ENCODE measurements at regions not wholly inside any gene's neighbourhood (a gene's known extent, or its start where the extent isn't known, plus 50 kb on each side); places are given as distances from the start of the nearest gene placed in this dataset.

GRCh38 chr4:89404530-89404929, 96.9 kb upstream of the GPRIN3 start:
- TF ChIP-seq FOXM1 (IDR thresholded peaks at IDR 0.05; ENCODE audit: borderline replicate concordance, low read depth): no peak
- no peak for TF ChIP-seq TEAD4 (IDR thresholded peaks at IDR 0.05)
- TF ChIP-seq YY1 (IDR thresholded peaks at IDR 0.05; ENCODE audit: low read depth): no peak
- TF ChIP-seq ZBTB7A (IDR thresholded peaks at IDR 0.05; ENCODE audit: low read depth): no peak
- no peak for TF ChIP-seq CREB1 (IDR thresholded peaks at IDR 0.05; ENCODE audit: low read depth)
- TF ChIP-seq MAX (IDR thresholded peaks at IDR 0.05): no peak
- no peak for TF ChIP-seq EP300 (IDR thresholded peaks at IDR 0.05; ENCODE audit: borderline replicate concordance)
- no peak for TF ChIP-seq REST (IDR thresholded peaks at IDR 0.05; ENCODE audit: low read depth)
